HCT116 (cell line): ENCODE measurements at regions not wholly inside any gene's neighbourhood (a gene's known extent, or its start where the extent isn't known, plus 50 kb on each side); places are given as distances from the start of the nearest gene placed in this dataset.

Experiments used
- CTCF ChIP-seq, 3 experiments: fragments of 200-600 bp in 1 of 3; sonication (generic) in 1 of 3; IDR thresholded peaks in 2 of 3; conservative IDR thresholded peaks in 1 of 3; 2 replicates each; pipeline ENCODE4 v1.5.1; 2012 to 2017; ENCODE audit warnings: low read depth in 2 of 3, low read length in 2 of 3, antibody characterized with exemption in 1 of 3, borderline replicate concordance in 1 of 3, control low read depth in 1 of 3, mild to moderate bottlenecking in 1 of 3, mixed read lengths in 1 of 3, mixed run types in 1 of 3, moderate library complexity in 1 of 3; ENCODE audit not compliant: insufficient read depth in 1 of 3
- EZH2phosphoT487 ChIP-seq: fragments of 200-600 bp; IDR thresholded peaks from 2 replicates; pipeline ENCODE4 v1.6.1; 2018; ENCODE audit warnings: antibody characterized with exemption, borderline replicate concordance
- POLR2A ChIP-seq: IDR thresholded peaks from 2 replicates; pipeline ENCODE4 v1.7.0; 2011; ENCODE audit warnings: borderline replicate concordance; ENCODE audit not compliant: insufficient read depth, insufficient read length; ENCODE audit errors: extremely low read depth
- POLR2AphosphoS5 ChIP-seq: IDR thresholded peaks from 2 replicates; pipeline ENCODE4 v1.6.1; 2011; ENCODE audit warnings: mild to moderate bottlenecking, low read depth, low read length, moderate library complexity
- SP1 ChIP-seq: IDR thresholded peaks from 2 replicates; pipeline ENCODE4 v1.6.1; 2012; ENCODE audit warnings: low read depth
- YY1 ChIP-seq: IDR thresholded peaks from 2 replicates; pipeline ENCODE4 v1.6.1; 2011; ENCODE audit warnings: low read length, low read depth, moderate library complexity, mild to moderate bottlenecking; ENCODE audit not compliant: insufficient replicate concordance; ENCODE audit errors: extremely low read depth
- TF ChIP-seq, protein P1 (sequence below): IDR thresholded peaks from 2 replicates; pipeline ENCODE4 v1.6.1; 2012

DNA sequence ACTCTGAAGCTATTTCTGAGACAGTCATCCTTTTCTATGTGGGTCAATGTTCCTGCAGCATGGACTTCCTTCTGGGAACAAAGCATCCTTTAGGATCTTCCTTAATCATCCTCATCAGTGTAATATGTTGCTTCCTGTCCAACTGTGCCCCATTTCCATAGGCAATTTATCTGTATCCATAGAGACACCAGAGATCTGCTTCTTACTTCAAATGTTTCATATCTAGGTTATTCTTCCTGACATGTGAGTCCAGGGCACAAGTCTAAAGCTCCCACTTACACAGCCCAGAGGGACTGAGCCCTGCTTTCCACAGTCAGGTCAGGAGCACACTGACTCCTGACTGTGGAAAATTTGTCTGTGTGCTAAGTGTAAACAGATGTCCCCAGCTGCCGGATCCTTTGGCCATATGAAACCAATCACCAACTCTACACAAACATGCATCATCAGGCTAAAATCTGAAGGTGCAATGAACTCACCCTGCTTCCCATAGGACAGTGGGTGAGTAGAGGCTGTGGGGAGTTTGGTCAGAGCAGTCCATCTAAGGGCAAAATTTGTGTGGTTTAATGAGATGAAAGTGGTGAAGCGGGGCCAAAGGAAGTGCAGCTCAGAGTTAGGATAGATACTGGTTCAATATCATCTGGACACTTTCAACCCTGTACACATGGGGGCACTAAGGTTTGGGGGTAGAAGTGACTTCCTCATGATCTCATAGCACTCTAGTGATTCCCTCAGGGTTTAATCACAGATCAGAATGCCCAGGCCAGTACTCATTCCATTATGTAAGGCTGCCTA is 85.2 kb upstream of the TNC start:
- TF ChIP-seq POLR2AphosphoS5 (no peak), POLR2A (no peak), CTCF (IDR thresholded peaks at IDR 0.05 in 2 of 3, conservative IDR thresholded peaks at IDR 0.05 in 1 of 3; ENCODE audit: borderline replicate concordance in 1 of 3, insufficient read depth in 1 of 3, low read depth in 2 of 3, low read length in 2 of 3) (no peak), YY1 (no peak), EZH2phosphoT487 (no peak), SP1 (no peak)
- TF ChIP-seq, protein P1, sequence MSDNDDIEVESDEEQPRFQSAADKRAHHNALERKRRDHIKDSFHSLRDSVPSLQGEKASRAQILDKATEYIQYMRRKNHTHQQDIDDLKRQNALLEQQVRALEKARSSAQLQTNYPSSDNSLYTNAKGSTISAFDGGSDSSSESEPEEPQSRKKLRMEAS: no peak
